ENCODE measurements at regions not wholly inside any gene's neighbourhood (a gene's known extent, or its start where the extent isn't known, plus 50 kb on each side); places are given as distances from the start of the nearest gene placed in this dataset.

DNA sequence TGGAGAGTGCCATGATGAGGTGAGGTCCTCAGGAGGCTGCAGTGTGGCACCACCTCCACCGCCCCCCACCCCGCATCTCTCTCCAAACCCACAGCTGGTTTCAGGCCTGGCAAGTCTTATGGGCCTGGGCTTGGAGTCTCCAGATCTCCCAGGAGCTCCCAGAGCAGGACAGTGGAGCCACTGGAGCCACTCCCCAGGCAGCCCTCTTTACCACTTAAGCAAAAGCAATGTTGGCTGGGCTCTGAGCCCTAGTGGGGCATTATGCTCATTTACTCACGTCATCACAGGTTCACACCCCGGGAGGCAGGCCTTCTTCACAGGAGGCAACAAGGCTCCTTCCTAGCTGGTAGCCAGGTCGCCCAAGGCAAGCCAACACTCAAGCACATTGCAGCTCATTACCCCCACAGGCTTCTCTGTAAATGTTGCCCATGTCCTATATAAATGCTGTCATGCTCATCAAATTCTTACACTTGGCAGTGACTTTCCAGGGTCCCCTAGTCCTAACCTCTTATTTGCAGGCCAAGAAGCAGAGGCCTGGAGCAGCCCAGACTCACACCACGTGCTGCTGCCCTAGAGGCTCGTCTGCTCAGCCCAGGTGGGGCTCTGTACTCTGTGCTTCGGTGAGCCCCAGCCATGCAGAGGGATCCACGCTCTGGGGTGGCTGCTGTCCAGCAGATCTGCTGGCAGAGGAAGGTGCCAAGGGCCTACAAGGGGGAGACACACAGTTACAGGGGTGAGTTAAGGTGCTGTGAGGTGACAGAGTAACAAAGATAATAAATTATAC is 459.3 kb downstream of the MATN1 start:
- no peak for DNase-seq (ENCODE audit: extremely low read depth in 1 of 2, low read depth in 1 of 2)

DNA sequence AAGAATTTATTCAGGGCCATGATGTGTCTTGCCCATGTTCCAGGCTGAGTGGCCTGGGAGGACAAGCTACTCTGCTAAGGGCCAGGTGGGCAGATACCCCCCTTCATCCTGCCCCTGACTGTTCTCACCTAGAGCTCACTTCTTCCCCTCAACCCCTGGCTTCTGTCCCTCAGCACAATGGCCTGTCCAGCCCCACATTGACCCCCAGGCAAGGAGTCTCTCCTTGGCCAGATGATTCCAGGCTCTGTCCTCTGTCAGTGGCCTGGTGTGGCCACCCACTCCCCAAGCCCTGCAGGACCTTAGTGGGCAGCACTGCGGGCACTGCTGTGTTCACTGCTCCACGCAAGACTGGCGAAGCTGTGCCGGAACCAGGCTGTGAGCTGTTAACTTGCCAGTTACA is 460.0 kb downstream of the MATN1 start:
- DNase-seq (ENCODE audit: extremely low read depth in 1 of 2, low read depth in 1 of 2): no peak

- DNase-seq (ENCODE audit: extremely low read depth in 1 of 2, low read depth in 1 of 2): no peak
Measured at GRCh38 chr1:30262158-30262557, 461.2 kb downstream of the MATN1 start.

DNA sequence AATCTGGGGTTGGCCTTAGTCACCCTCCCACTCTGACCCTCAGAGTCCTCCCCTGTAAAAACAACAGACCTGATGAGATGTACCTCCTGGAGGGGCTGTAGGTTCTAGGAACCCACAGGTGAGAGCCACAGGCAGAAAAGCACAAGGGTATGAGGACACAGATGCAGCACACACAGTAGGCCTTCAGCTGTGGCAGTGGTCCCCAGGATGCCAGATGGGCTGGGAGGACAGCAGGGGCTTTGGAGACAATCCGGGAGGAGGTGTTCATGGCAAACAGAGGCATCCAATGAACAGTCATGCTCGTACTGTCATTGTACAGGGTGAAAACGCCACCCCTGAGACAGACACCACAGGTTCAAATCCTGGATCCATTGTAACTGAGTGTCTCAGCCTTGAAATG is 463.1 kb downstream of the MATN1 start:
- no peak for DNase-seq (ENCODE audit: extremely low read depth in 1 of 2, low read depth in 1 of 2)

DNA sequence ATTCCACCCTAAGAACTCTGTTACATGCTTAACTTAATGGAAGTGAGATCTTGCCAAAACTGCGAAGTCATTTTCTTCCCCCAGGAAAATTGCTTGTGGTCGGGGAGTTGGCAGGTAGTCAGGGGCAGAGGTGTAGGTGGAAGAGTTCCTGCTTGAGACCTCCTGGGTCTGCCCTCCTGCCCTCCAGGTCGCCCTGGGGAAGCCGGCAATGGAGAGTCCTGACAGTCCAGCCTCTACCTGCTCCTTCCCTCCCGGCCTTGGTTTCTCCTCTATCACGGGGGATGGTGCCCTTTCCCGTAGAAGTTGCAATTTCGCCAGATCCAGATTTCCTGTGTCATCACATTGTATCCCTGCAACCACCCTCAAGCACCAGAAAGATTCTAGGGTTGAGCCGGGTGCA is 463.8 kb downstream of the MATN1 start:
- DNase-seq (ENCODE audit: extremely low read depth in 1 of 2, low read depth in 1 of 2): no peak

- no peak for DNase-seq (ENCODE audit: extremely low read depth in 1 of 2, low read depth in 1 of 2)
Measured at GRCh38 chr1:30258876-30259275, 464.5 kb downstream of the MATN1 start.

DNA sequence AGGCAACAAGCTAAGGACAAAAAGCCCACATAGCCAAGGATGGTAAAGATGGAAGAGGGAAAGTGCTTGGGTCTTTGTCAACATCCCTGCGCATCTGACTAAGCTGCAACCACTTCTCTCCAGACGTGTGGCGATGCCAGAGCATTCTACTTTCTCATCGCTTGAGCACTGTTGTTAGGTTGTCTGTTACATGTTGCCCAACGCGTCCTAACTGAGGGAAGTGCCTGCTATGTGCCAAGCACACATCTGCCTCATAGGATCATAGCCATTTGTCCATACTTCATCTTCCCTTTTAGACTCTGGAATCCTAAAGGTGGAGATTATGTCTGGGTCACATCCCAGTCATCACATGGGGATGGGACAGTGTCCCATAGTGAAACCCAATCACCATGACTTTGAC is 464.9 kb downstream of the MATN1 start:
- DNase-seq (ENCODE audit: extremely low read depth in 1 of 2, low read depth in 1 of 2): no peak

DNA sequence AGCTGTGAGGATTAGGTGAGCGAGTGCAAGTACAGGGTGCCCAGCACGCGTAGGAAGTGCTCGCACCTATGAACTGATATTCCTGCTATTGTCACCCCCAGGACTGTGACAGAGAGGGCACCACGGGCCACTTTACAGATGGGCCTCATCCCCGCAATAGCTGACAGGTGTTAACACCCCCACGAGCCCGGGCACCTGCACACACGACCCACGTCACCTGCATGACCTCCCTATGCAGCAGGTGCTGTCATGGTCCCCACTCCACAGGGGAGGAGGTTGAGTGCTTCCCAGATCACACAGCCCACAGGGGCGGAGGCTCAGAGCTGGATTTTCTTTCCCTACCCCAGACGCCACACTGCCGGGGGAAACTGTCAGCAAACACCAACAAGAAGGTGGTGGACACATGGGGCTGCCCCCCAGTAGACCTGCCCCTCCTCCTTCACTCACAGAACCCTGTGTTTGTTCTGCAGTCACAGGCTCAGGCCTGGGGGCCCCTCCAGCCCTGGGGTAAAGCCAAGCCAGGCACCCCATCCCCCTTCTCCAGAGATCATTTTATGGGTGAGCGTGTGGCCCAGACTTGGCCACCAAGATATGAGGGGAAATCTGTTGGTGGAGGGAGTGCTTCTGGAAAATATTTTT is 465.5 kb downstream of the MATN1 start:
- no peak for DNase-seq (ENCODE audit: extremely low read depth in 1 of 2, low read depth in 1 of 2)

DNA sequence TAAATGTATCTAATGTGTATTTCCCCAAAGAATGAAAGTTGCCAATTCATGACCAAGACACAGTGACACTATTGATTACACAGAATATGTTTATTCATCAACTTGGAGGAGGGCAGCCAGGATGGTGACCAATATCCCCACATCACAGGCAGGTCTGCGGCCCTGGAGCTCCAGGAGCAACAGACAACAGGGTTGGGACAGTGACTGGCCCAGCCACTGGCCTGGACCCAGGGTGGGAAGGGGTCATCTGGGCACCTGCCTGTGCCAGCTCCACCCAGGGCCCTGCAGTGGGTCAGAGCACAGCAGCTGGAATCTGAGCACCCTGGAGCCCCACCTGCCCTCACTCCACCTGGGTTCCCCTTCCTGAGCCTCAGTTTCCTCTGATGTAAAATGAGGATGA is 466.1 kb downstream of the MATN1 start:
- no peak for DNase-seq (ENCODE audit: extremely low read depth in 1 of 2, low read depth in 1 of 2)

DNA sequence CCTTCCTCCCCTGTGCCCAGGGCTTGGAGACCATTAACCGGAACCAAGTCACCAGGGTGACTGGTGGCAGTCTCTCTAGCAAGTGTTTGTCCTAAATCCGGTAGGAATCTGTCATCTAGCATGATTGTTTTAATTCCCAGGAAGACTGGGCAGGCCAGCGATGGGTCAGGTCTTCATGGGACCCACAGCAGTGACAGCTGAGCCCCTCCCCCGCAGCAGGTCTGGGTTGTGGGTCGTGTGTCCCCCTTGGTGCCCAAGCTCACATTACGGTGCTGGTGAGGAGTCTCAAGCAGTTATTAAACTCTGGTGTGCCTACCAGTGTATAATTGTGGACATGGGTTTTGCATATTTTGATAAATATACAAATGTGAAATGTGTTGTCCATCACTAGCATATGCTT is 466.5 kb downstream of the MATN1 start:
- no peak for DNase-seq (ENCODE audit: extremely low read depth in 1 of 2, low read depth in 1 of 2)

DNA sequence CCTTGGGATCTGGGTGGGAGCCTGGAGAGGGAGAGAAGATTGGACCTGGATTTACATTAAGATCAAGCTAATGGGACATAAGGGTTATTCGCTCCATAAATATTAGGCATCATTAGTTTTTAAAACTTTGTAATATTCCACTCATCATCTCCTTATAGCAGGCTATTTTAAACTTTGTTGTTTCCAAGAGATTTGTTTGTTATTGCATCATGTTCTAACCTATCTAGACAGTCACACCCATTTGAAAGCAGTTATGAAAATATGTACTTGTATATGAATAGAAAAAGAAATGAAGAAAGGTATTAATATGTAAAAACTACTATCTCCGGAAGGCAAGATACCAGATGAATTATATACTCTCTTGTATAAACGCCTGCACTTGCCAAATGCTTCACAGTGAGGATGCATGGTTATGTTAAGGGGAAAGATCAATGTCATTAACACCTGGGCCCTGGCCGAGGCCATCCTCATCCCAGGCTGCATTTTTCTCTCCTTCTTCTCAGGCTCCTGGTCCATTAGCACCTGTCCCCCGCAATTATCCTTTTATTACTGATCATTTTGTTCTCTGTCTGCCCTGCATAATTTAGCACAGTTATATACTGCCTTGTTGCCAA is 468.2 kb downstream of the MATN1 start:
- DNase-seq (ENCODE audit: extremely low read depth in 1 of 2, low read depth in 1 of 2): no peak

- no peak for DNase-seq (ENCODE audit: extremely low read depth in 1 of 2, low read depth in 1 of 2)
Measured at GRCh38 chr1:30253807-30254440, 469.5 kb downstream of the MATN1 start.

DNA sequence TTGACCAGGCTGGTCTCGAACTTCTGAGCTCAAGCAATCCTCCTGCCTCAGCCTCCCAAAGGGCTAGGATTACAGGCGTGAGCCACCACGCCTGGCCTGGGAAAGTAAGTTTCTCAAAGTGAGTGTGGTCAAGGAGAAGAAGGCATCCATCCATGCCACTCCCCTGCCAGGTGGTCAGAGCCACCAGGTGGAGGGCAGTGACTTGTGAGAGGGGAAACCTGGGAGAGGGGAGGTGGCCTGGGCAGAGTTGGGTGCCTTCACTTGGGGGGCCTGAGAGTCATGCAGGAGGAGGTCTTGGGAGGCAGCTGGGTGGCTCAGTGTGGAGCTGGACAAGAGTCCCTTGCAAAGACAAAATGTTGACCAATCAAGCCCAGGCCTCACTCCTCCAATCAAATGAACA is 470.0 kb downstream of the MATN1 start:
- no peak for DNase-seq (ENCODE audit: extremely low read depth in 1 of 2, low read depth in 1 of 2)

GRCh38 chr1:30250984-30251850 is 472.2 kb downstream of the MATN1 start:
- no peak for DNase-seq (ENCODE audit: extremely low read depth in 1 of 2, low read depth in 1 of 2)

GRCh38 chr1:30250338-30250983 is 472.9 kb downstream of the MATN1 start:
- no peak for DNase-seq (ENCODE audit: extremely low read depth in 1 of 2, low read depth in 1 of 2)

DNA sequence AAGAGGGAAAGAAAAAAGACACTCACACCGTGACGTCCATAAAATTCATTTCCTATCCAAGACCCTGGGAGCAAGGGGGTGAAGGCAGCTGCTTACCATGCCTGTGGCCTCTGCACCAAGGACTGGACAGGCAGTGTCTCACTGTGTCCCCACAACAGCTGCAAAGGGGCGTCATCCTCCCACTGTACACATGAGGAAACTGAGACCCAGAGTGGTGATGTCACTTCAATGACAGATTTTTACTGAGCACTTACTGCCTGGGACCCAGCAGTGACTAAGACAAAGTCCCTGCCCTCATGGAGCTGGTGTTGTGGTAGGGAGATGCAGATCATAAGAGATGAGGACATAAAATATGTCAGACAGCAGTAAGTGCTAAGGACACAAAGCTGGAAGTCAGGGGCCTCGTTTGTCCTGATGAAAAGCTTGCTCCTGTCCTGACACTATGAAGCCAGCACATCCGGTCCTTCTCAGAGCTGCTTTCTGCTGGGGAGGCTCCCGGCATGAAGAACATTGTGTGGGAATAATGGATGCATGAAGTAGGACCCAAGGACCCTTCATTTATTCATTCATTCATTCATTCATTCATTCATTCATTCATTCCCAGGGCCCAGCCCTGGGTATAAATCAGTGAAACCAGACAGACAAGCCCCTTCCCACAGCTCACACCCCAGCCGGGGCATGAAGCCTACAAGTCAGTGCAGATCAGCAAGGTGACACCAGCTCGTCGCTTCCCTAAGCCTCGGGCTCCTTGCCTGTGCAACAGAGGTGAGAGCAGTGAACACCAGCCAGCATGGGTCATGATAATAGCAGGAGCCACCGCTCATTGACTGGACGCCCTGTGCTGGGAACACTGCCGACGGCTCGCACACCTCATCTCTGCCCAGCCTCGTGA is 473.7 kb downstream of the MATN1 start:
- DNase-seq (ENCODE audit: extremely low read depth in 1 of 2, low read depth in 1 of 2): no peak

DNA sequence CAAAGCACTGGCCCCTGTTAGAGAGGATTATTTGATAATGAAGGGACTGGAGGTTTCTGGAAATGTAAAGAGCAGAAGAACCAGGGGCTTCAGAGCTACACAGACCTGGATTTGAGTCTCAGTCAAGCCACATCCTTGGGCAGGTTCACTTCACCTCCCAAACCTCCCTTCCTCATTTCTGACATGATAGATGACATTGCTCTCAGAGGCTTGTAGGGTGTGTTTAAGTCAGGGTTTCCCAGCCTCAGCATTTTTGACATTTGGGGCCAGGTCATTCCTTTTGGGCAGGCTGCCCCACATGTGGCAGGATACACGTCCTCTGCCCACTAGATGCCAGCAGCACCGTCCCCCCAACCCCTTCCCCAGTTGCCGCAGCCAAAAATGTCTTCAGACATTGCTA is 474.6 kb downstream of the MATN1 start:
- no peak for DNase-seq (ENCODE audit: extremely low read depth in 1 of 2, low read depth in 1 of 2)

DNA sequence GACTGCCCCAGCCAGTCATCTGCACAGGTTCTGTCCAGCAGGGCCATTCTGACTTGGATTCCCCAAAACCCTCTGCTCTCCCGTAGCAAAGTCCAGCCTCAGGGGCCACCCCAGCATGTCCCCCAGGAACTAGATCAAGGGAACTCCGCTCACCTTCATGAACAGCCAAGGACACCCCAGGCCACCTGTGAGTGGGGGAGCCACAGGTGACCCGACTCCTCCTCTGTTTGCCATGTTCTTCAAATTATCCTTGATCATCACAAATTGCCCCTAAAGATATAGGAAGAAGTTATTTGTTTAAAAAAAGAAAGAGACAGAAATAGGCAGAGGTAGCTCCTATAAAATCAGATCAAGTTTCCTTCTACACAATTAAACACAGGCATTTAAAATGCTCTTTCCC is 475.0 kb downstream of the MATN1 start:
- DNase-seq (ENCODE audit: extremely low read depth in 1 of 2, low read depth in 1 of 2): no peak

DNA sequence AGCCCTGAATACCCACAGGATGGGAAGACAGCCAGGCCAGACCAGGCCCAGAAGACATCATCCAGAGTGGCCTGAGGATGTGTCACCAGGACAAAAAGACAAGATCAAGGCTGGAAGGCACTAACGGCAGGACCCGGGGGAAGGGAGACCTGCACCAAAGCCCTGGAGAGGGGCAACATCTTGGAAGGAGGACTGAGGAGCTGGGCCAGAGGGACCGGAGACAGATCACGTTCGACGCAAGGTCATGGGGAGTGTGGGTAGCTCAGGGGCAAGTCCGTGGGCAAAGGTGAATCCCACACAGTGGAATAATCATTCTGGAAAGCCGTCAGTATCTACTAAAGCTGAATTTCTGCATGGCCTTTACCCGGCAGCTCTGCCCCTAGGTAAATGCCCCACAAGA is 478.6 kb downstream of the MATN1 start:
- DNase-seq (ENCODE audit: extremely low read depth in 1 of 2, low read depth in 1 of 2): no peak
